Kidney glomerular epithelial cell (primary cell): ENCODE measurements at regions not wholly inside any gene's neighbourhood (a gene's known extent, or its start where the extent isn't known, plus 50 kb on each side); places are given as distances from the start of the nearest gene placed in this dataset.
"Not testable (repeated sequence)": the region's sequence is repeated elsewhere in the genome, so short reads cannot be mapped to it uniquely, and the experiment has no call there.

ENCODE experiments used
- DNase-seq: peaks from one replicate; lab custom pipeline; 2025; lab: John Stamatoyannopoulos, UW

DNA sequence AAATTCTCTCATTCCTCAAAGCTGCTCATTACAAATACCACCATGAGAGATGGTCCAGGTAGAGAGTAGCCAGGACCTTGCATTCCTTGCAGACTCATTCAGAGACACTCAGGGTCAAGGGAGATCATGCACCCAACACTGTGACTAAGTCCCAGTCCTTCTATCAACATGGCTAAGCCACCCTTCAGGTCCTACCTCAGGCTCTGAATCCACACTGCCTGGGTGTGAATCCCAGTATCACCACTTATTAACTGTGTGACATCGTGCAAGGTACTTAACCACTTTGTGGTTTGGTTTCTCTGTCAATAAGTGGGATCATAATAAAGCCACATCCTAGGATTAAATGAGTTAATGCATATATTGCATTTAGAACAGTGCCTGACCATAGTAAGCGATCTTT lies 124.1 kb upstream of the NEIL3 start:
- peak; percentile 71 for DNase-seq

DNA sequence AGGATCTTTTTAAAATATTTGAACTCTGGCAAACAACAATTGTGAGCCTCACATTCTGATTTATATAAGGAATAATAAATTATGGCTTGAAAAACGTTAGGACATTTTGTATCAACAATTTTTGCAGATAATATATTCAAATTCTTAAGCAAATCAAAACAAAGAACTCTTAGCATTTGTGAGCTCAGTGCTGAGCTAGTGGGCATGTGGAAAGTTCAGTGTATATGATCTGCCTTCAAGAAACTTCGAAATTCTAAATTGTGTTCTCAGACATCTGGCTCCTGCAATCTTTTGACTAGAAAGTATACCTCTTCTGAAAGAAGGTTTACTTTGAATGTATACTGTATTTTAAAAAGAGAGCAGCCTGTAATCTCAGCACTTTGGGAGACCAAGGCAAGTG lies 122.3 kb upstream of the NEIL3 start:
- no peak for DNase-seq

DNA sequence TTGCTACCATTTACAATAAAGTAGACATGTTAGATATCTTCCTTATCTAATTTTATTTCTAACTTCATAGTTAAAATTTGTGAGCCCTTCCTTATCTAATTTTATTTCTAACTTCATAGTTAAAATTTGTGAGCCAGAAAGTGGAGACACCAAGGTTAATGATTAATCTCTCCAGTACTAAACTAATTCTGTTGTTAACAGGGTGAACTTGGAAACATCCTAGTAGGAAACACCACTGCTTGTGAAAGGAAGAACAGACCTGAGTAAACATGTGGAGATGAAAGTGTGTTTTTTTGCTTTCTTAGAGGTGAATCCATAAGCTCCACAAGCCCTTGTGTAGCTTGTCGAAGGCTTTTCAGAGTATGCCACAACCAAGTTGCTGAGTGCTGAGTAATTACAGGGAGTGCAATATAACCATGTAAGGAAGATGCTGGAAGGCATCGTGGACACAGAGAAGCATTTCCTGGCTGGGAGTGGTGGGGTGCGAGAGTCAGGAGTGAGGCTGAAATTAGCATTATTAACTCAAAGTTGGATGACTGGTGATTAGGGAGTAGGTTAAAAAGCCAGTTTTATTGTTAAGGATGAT lies 118.6 kb upstream of the NEIL3 start:
- peak; percentile 92 for DNase-seq

DNA sequence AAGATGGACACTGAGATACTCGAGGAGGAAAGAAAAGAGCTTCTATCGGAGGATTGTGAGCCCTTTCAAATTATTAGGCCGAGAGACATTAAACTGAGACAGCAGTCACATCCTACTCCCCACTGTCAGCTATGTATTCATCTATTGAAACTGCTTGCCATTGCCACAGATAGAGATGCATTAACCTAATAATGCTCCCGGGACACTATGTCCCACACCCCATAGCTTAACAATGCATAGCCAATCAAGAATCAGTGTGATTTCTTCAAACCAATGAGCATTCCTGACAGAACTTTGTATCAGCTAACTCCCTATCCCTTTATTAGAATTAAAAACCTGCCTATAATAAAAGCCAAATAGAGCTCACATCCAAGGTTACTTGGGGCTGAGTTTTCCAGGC lies 118.1 kb upstream of the NEIL3 start:
- no peak for DNase-seq

DNA sequence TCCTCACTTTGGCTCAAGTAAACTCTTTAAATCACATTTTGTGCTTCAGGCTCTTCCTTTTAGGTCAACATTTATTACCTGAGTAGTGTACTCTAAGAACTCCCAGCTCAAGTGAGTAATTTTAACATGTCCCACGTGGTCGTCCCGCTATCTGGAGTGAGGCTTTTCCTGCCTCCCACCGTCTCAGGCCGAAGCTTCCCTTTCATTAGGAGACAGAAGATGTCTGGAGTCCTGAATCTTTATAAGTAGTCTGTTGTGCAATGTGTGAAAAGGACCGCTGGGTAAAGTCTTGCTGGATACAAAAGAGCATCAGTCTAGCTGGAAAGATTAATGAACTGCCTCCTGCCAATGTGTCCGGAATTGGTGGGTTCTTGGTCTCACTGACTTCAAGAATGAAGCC lies 117.7 kb upstream of the NEIL3 start:
- DNase-seq: no peak

DNA sequence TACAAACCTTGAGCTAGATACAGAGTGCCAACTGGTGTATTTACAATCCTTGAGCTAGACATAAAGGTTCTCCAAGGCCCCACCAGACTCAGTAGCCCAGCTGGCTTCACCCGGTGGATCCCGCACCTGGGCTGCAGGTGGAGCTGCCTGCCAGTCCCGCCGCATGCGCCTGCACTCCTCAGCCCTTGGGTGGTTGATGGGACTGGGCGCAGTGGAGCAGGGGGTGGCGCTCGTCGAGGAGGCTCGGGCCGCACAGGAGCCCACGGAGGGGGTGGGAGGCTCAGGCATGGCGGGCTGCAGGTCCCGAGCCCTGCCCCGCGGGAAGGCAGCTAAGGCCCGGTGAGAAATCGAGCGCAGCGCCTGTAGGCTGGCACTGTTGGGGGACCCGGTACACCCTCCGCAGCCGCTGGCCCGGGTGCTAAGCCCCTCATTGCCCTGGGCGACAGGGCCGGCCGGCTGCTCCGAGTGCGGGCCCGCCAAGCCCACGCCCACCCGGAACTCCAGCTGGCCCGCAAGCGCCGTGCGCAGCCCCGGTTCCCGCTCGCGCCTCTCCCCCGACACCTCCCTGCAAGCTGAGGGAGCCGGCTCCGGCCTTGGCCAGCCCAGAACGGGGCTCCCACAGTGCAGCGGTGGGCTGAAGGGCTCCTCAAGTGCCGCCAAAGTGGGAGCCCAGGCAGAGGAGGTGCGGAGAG lies 116.5 kb upstream of the NEIL3 start:
- not testable (repeated sequence) for DNase-seq

DNA sequence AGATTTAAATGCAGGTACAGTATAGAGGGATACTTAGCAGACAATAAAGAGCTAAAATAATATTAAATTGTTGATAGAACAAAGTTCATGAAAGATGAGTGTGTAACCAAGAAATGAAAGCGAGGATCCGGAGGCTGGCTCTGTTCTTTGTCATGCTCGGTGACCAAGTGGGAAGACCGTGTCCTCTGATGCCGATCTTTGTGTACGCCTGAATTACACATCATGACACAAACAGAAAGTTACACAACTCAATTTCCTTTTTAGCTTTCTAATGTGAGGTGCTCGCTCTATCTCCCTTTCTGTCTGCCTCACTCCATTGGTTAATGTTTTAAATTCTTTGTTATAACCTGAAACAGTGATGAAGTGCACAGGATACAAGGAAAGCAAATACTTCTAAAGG lies 114.8 kb upstream of the NEIL3 start:
- peak; percentile 76 for DNase-seq

DNA sequence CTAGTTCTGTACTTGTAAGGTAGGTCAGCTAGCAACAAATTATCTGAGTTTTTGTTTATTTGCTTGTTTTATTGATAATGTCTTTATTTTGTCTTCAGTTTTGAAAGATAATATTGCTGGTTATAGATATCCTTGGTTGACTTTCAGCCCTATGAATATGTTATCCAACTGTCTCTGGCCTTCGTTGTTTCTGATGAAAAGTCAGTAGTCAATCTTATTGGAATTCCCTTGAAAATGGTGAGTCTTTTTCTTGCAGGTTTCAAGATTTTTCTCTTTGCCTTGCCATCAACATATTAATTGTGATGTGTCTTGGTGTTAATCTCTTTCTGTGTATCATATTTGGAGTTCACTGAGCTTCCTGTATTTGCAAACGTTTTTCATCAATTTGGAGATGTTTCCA lies 113.1 kb upstream of the NEIL3 start:
- DNase-seq: no peak

DNA sequence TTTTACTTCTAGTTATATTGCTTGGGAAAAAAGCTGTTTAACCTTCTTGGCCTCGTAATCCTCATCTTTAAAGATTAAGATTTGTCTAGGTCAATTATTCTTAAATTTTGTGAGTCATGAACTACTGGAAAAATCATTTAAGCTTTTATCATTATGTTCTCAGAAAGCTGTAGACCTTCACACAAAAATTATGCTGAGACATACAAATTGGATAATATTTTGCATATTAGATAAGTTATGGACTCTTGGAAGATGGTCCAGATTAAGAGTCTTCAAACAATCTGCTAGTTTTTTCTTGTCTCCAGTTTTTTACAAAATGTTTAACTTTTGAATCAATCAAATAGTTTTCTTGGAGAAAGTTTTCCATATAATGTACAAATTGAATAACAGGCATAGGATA lies 108.1 kb upstream of the NEIL3 start:
- no peak for DNase-seq

DNA sequence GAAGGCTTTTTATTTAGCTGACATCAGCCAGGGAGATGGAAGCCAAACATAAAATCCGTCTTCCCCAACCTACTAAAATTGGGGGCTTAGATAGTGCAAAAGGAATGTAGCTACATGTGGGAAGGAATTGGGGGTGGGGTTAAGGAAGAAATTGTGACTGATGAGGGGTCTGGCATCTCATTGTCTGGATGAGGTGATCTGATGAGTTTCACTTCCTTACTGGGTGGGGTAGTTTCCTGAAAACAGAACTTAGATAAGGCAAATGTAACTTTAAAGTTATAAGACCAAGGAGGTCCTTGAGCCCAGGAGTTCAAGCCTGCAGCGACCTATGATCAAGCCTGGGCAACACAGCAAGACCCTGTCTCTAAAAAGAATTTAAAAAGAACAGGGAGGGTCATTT lies 105.5 kb upstream of the NEIL3 start:
- no peak for DNase-seq

DNA sequence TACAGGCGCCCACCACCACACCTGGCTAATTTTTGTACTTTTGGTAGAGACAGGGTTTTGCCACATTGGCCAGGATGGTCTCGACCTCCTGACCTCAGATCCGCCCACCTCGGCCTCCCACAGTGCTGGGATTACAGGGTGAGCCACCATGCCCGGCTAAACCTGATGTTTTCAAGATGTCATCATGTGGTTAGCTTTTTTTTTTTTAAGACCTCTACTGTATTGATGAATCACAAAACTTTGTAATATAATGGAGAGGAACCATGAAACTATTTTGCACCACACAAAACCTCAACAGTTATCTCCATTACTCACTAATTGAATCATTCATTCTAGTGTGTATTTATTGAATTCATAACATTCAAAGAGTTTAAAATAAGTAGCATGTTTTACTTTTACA lies 94.7 kb upstream of the NEIL3 start:
- peak; percentile 33 for DNase-seq

DNA sequence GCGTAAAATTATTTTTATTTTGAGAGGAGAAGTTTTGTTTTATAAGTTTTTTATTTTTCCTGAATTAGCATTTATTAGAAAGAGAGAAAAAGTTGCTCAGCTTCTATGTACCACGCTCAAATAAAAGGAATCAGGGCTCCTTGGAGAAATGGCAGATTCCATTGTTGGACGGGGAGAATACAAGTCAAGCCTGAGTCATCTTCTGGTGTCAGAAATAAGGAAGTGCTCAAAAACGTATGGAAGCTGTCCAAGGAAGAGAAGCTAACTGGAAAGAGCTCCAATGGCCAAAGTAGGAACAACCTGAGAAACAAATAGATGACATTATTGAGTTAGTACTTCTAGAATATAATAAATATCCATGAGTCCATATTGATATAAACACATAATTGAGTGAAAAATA lies 89.3 kb upstream of the NEIL3 start:
- peak; percentile 30 for DNase-seq

DNA sequence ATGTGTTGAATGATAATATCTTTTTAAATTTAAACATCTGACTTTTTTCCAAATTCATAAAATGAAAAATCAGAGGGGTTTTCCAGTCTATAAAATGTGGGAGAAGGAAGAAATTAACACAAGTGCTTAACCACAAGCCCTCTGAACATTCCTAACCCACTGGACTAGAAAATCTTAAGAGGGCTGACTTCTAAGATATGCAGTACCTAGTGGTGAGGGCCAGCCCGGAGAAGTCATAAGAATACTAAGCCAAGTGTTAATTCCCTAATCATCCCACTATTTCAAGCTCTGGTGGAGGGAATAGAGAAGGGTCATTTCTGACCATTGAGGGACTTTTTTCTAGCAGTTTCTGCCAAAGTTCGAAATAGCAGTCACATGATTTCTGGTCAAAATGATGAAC lies 86.9 kb upstream of the NEIL3 start:
- peak; percentile 91 for DNase-seq

DNA sequence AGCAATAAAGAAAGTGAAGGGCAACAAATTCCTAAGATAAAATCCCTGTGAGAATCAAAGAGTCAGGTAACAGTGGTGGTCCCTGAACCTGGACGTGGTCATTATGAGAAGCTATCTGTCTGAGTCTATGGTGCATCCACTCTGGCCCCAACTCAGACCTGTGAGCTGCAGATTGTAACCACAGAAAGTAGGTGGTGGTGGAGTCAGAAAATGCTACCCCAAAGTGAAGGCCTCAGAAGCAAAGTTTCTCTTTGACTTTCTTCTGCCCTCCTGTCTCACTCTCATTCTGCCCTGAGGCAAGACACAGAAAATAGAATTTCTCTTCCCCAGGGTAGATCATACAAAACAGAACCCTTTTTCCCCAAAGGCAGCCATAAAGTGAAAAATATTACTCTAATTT lies 84.1 kb upstream of the NEIL3 start:
- DNase-seq: no peak

DNA sequence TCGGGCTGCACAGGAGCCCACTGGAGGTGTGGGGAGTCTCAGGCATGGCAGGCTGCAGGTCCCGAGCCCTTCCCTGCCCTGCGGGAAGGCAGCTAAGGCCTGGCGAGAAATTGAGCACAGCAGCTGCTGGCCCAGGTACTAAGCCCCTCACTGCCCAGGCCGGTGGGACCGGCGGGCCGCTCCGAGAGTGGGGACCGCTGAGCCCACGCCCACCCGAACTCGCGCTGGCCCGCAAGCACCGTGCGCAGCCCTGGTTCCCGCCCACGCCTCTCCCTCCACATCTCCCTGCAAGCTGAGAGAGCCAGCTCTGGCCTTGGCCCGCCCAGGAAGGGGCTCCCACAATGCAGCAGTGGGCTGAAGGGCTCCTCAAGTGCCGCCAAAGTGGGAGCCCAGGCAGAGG lies 82.0 kb upstream of the NEIL3 start:
- DNase-seq: no peak

DNA sequence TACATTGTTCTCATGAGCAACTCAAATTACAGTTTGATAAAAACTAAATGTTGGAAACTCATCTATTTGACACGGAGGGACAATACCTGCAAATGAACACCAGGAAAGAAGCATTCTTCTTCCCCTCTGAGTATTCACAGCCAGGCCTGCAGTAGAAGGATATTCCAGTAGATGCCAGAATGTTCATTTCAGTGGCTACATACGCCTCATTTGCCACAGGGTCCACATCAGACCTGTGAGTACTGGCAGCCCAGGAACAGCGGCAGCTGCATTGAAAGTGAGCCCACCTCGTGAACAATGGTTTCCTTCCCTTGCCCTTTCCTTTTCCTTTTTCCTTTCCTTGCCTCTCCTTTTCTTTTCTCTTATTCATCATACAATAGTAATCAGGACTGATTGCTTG lies 81.1 kb upstream of the NEIL3 start:
- no peak for DNase-seq

DNA sequence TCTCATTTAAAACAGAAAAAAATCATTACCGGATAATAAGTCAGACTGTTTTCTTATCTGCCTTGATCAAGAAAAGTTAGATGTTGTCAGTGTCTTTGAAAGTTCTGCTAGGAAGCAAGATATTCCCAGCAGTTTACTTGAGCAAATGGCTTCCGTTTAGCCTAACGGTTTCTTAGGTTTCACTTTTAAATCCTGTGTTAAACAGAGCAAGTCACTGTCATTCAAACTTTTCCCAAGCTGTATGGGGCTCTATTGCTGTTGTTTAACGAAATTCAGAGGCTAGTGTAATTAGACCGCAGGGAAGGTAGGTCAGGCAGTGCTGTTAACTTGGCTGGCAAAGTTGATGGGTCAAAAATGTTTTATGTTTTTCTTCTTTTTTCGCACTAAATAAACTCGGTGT lies 80.3 kb upstream of the NEIL3 start:
- DNase-seq: no peak

DNA sequence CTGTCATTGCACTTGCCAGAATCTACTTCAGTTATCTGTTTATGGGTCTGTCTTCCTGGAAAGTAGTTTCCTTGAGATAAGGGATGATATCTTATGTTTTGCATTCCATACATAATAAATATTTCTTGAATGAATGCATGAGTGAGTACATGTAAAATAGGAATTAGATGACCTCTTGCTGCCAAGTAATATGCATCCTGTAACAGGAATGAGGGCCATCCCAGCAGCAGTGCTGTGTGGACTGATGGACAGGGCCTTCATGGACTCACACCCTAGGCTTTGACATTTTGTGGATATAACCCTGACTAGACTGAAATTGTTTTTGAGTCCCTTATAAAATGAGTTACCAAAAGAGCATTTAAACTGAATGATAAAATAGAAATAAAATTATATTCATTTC lies 77.2 kb upstream of the NEIL3 start:
- no peak for DNase-seq

DNA sequence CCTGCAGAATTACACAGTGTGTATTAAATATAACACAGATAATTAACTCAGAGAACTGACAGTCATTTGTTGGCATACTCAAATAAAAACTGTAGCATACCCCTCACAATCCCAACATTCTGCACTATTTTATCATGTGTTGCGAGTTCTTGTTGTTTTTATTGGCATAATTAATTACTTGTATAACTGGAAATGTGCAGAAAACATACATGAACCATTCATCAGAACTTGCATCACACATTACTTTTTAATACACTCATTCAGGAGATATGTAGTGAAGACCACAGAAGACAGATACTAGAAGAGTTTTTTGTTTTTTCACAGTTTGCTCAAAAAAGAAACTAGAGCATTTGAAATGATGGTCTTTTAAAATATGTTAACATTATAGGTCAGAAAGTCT lies 74.6 kb upstream of the NEIL3 start:
- no peak for DNase-seq

DNA sequence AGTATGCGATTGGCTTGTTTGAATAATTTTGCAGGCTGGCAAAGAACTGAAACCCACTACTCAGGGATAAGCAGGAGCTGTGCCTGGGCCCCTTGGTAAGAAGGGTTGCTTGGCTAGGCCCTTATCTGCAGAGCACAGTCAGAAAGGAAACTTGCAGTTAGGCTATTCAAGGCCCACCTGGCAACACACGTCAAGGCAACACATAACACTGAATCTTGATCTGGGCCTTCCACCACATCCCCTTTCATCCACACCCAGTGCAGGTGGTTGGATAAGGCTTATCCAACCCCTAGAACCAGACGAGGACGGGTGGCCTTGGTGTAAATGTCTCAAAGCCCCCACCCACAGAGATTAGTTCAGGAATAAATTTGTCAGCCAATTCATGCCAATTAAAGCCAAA lies 72.8 kb upstream of the NEIL3 start:
- DNase-seq: no peak

DNA sequence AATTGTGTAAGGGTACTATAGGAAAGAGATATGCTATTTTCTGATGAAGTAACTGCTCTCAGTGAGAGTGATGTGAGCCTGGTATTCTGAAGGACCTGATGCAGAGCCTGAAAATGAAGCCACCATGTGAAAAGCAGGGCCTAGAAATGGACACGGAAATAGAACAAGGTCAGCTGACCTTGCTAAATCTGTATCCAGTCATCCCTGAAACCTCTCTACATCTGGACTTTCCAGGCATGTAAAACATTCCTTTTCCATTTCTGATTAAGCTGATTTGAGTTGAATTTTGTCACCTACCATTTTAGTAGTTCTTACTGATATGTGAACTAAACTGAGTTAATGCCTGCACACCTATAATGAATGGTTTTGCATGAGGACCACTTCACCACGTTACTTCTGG lies 72.4 kb upstream of the NEIL3 start:
- peak; percentile 16 for DNase-seq

DNA sequence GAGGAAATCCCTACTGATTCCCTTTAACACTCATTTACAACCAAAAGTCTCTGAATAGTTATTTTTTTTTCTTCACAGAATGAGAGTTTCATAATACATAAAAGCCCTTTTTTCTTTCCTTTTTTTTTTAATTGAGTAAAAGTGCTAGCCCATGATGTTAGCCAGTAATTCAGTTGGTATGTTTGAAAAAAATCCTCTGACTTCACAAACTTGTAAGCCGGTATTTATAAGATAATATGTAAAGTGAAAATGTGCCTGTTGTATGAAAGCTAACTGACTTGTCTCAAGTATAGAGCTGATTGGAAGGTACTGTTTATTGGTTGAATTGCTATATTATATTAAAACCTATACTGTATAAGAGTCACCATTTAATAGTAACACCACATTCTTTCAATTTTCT lies 70.2 kb upstream of the NEIL3 start:
- DNase-seq: no peak

DNA sequence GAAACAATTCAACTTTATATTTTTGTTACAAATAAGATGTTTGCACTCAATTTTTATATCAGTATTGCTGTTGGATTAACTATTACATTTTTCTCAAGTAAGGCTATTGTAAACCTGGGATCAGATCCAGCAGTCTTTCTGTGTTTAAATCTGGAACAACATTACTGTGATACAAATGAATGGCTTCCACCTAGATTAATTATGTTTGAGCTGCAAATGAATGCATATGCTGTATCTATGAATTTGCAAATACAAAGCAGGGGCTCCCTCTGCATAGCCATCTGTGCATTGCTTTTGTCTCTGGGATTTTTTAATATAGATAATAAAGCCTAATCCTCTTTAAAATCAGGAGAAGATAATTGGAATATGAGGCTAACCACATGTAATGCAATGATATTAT lies 69.8 kb upstream of the NEIL3 start:
- no peak for DNase-seq

DNA sequence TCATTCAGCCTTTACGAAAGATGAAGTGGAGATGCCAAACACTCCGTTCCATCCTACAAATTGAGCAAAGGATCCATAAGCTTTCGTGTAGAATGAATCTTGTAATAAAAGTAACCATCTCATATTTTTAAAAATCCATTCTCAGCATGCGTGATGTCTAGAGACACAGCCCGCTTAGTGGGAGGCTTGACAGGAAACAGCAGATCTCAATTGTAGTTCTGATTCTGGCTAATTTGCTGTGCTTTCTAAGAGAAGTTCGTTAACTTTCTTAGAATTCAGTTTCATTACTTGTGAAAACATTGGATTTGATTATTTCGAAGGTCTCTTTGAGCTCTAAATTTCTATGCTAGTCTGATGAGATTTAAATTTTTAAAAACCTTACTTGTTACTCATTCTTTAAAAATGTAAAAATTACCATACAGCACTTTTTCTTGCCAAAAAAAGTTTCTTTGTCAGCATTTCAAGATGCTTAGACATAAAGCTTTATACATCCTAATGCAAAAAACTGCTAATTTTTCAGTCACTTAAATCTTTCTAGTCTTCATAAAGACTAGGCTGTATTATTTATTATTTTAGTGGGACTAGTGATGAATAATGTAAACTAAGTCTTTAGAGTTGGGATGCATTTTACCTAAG lies 66.9 kb upstream of the NEIL3 start:
- no peak for DNase-seq
